ENCODE measurements at regions not wholly inside any gene's neighbourhood (a gene's known extent, or its start where the extent isn't known, plus 50 kb on each side); places are given as distances from the start of the nearest gene placed in this dataset.
"Not testable (repeated sequence)": the region's sequence is repeated elsewhere in the genome, so short reads cannot be mapped to it uniquely, and the experiment has no call there.

DNA sequence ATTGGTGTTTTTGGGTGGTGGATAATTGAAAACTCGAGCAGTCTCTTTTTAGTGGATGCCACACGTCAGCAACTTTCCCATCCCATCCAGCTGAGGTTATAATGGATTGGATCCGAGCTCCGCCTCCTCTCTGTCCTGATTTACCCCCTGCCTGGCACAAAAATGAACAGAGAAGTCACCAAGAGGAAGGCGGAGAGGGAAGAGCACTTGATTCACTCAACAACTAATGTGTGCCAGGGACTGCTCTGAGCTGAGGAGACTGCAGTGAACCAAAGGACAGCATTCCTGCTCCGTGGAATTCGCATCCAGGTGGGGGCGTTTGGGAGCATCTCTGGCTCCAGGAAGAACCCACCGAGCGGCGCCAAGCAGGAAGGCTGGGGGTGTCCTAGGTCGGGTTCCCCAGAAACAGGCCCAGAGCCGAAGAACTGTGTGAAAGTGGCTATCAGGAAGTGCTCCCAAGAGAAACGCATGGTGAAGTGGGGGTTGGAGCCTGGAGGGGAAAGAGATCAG is 95.8 kb upstream of the NAA20 start:
- Histone ChIP-seq H3K4me3 (ENCODE audit: low read length) (no peak overlapping the region), H3K4me1 (ENCODE audit: control insufficient read depth, low read depth, low read length) (peaks cover 3% of the 10 kb centered on the region), H3K9ac (ENCODE audit: low read length) (no peak overlapping the region), H3K27ac (ENCODE audit: low read length) (no peak overlapping the region), H3K9me3 (ENCODE audit: control insufficient read depth, low read depth, low read length) (no peaks in the 10 kb centered on the region), H3K36me3 (ENCODE audit: control insufficient read depth, low read depth, low read length) (no peaks in the 10 kb centered on the region), H3K27me3 (ENCODE audit: control insufficient read depth, insufficient read depth, low read length) (no peaks in the 10 kb centered on the region)

DNA sequence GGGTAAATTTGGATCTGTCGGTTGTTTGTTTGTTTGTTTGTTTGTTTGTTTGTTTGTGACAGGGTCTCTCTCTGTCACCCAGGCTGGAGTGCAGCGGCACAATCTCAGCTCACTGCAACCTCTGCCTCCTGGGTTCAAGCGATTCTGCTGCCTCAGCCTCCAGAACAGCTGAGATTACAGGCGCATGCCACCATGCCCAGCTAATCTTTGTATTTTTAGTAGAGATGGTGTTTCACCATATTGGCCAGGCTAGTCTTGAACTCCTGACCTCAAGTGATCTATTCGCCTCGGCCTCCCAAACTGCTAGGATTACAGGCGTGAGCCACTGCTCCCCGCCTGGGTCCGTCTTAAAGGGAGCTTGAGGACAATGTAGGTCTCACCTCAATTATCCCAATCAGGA is 95.3 kb upstream of the NAA20 start:
- H3K27ac ChIP-seq (ENCODE audit: low read length); H3K36me3 ChIP-seq (ENCODE audit: control insufficient read depth, low read depth, low read length); H3K4me3 ChIP-seq (ENCODE audit: low read length); H3K27me3 ChIP-seq (ENCODE audit: control insufficient read depth, insufficient read depth, low read length); H3K9me3 ChIP-seq (ENCODE audit: control insufficient read depth, low read depth, low read length); H3K9ac ChIP-seq (ENCODE audit: low read length); H3K4me1 ChIP-seq (ENCODE audit: control insufficient read depth, low read depth, low read length): not testable (repeated sequence)

DNA sequence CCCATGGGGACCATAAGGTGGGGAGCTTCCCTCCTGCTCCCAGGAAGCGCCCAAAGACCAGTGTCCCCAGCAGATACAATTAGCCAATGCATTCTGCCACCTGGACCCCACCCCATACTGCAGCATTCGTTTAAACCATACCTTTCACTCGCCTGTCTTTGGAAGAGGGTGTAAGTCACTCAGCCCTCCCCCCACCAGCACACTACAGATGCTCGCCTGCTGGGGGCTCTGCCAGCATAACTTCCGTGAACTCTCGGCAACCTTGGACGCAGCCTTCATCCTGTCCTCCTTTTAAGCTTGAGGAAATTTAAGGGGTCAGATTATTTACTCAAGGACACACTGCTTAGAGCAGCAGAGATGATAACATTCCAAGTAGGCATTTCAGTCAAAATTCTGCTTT is 94.4 kb upstream of the NAA20 start:
- Histone ChIP-seq H3K27me3 (ENCODE audit: control insufficient read depth, insufficient read depth, low read length) (no peaks in the 10 kb centered on the region), H3K27ac (ENCODE audit: low read length) (no peak overlapping the region), H3K9me3 (ENCODE audit: control insufficient read depth, low read depth, low read length) (no peaks in the 10 kb centered on the region), H3K4me1 (ENCODE audit: control insufficient read depth, low read depth, low read length) (no peaks in the 10 kb centered on the region), H3K9ac (ENCODE audit: low read length) (no peak overlapping the region), H3K36me3 (ENCODE audit: control insufficient read depth, low read depth, low read length) (no peaks in the 10 kb centered on the region), H3K4me3 (ENCODE audit: low read length) (no peak overlapping the region)

DNA sequence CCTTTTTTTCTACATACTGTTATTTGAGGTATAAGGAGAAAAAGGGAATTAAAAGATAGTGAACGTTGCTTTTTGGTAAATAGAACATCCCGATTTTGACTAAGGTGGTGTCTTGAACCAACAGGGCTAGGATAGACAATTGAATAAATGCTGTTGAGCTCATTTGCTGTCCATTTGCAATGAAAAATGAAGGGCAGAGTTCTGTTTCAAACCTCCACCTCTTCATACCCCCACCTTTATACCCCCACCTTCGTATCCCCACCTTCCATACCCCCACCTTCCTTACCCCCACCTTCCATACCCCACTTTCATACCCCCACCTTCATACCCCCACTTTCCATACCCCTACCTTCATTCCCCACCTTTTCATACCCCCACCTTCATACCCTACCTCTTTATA is 93.4 kb upstream of the NAA20 start:
- H3K27ac ChIP-seq (ENCODE audit: low read length): no peak overlapping the region
- H3K36me3 ChIP-seq (ENCODE audit: control insufficient read depth, low read depth, low read length): no peaks in the 10 kb centered on the region
- no peaks in the 10 kb centered on the region for H3K9me3 ChIP-seq (ENCODE audit: control insufficient read depth, low read depth, low read length)
- no peak overlapping the region for H3K4me3 ChIP-seq (ENCODE audit: low read length)
- H3K4me1 ChIP-seq (ENCODE audit: control insufficient read depth, low read depth, low read length): no peaks in the 10 kb centered on the region
- no peak overlapping the region for H3K9ac ChIP-seq (ENCODE audit: low read length)
- H3K27me3 ChIP-seq (ENCODE audit: control insufficient read depth, insufficient read depth, low read length): no peaks in the 10 kb centered on the region

DNA sequence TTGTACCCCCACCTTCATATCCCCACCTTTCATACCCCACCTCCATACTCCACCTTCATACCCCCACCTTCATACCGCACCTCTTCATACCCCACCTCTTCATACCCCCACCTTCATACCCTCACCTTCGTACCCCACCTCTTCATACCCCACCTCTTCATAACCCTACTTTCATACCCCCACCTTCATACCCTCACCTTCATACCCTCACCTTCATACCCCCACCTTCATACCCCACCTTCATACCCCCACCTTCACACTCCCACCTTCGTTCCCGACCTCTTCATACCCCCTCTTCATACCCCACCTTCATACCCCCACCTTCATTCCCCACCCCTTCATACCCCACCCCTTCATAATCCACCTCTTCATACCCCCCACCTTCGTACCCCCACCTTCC is 92.9 kb upstream of the NAA20 start:
- Histone ChIP-seq H3K36me3 (ENCODE audit: control insufficient read depth, low read depth, low read length) (no peaks in the 10 kb centered on the region), H3K9me3 (ENCODE audit: control insufficient read depth, low read depth, low read length) (no peaks in the 10 kb centered on the region), H3K27ac (ENCODE audit: low read length) (no peak overlapping the region), H3K9ac (ENCODE audit: low read length) (no peak overlapping the region), H3K4me1 (ENCODE audit: control insufficient read depth, low read depth, low read length) (no peaks in the 10 kb centered on the region), H3K27me3 (ENCODE audit: control insufficient read depth, insufficient read depth, low read length) (no peaks in the 10 kb centered on the region), H3K4me3 (ENCODE audit: low read length) (no peak overlapping the region)

DNA sequence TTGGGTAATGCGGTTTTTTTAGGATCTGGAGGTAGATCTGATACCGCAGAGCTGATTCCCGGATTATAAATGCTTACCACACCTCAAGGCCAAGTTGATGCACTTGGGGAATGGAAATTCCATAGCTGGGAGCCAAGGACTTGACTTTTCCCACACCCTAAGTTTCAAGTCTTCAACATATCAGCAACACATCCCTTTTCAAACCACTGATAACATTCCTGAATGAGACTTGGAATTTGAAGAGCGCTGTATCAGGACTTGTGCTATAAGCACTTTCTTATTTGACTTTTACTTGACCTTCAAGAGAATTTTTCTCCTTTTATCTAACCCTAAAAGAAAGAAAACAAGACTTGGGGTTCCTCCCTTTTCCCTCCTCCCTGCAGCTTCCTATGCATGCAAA is 90.6 kb upstream of the NAA20 start:
- H3K9me3 ChIP-seq (ENCODE audit: control insufficient read depth, low read depth, low read length): no peaks in the 10 kb centered on the region
- no peaks in the 10 kb centered on the region for H3K36me3 ChIP-seq (ENCODE audit: control insufficient read depth, low read depth, low read length)
- no peaks in the 10 kb centered on the region for H3K27me3 ChIP-seq (ENCODE audit: control insufficient read depth, insufficient read depth, low read length)
- H3K9ac ChIP-seq (ENCODE audit: low read length): no peak overlapping the region
- no peak overlapping the region for H3K4me3 ChIP-seq (ENCODE audit: low read length)
- no peak overlapping the region for H3K27ac ChIP-seq (ENCODE audit: low read length)
- no peaks in the 10 kb centered on the region for H3K4me1 ChIP-seq (ENCODE audit: control insufficient read depth, low read depth, low read length)

DNA sequence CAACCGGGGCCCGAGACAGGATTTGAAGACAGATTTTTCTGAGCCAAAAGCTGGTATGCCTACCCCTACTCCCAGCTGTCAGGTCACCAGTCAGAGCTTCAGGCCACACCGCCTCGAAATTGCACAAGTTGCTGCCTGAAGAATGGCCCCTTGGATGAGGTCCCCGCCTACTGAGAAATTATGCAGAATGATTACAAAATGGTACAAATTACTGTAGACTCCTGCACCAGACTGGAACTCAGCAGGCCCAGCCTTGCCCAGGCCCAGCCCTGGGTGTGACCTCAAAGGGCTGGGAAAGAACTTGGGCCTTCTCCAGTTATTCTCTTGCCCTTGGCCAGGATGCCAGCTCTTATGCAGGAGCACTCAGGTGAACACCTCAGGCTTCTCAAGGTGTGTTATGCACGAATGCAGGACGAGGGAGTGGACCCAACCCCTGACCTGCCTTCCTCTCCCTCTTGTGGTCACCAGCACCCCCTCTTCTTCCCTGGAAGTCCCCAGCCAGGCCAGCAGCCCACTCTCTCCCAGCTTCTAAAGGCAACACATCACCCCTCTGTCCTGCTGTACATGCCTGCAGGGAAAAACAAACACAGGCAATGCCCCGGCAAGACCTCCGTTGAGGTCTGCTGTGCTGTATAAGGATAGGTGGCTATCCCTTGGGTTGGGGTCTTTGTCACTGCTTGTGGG is 88.7 kb upstream of the NAA20 start:
- no peak overlapping the region for H3K9ac ChIP-seq (ENCODE audit: low read length)
- H3K27ac ChIP-seq (ENCODE audit: low read length): no peak overlapping the region
- H3K36me3 ChIP-seq (ENCODE audit: control insufficient read depth, low read depth, low read length): no peaks in the 10 kb centered on the region
- no peaks in the 10 kb centered on the region for H3K4me1 ChIP-seq (ENCODE audit: control insufficient read depth, low read depth, low read length)
- no peaks in the 10 kb centered on the region for H3K9me3 ChIP-seq (ENCODE audit: control insufficient read depth, low read depth, low read length)
- no peaks in the 10 kb centered on the region for H3K27me3 ChIP-seq (ENCODE audit: control insufficient read depth, insufficient read depth, low read length)
- no peak overlapping the region for H3K4me3 ChIP-seq (ENCODE audit: low read length)

DNA sequence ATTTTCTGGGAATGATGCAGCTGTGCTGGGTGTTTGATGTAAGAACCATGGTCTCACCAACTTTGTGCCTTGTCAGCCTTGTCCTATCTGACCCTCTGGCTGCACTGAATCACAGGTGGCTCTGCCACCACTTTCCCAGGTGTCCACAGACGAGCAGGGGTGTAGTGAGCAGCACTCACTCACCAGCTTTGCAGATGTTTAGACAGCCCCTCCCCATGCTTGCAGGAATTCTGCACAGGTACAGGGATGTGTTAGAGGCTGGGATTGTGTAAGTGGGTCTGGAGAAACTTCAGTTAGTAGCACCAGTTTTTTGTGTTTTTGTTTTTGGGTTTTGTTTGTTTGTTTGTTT is 88.2 kb upstream of the NAA20 start:
- no peak overlapping the region for H3K4me3 ChIP-seq (ENCODE audit: low read length)
- no peaks in the 10 kb centered on the region for H3K9me3 ChIP-seq (ENCODE audit: control insufficient read depth, low read depth, low read length)
- no peak overlapping the region for H3K9ac ChIP-seq (ENCODE audit: low read length)
- no peaks in the 10 kb centered on the region for H3K4me1 ChIP-seq (ENCODE audit: control insufficient read depth, low read depth, low read length)
- H3K27ac ChIP-seq (ENCODE audit: low read length): no peak overlapping the region
- no peaks in the 10 kb centered on the region for H3K36me3 ChIP-seq (ENCODE audit: control insufficient read depth, low read depth, low read length)
- no peaks in the 10 kb centered on the region for H3K27me3 ChIP-seq (ENCODE audit: control insufficient read depth, insufficient read depth, low read length)

DNA sequence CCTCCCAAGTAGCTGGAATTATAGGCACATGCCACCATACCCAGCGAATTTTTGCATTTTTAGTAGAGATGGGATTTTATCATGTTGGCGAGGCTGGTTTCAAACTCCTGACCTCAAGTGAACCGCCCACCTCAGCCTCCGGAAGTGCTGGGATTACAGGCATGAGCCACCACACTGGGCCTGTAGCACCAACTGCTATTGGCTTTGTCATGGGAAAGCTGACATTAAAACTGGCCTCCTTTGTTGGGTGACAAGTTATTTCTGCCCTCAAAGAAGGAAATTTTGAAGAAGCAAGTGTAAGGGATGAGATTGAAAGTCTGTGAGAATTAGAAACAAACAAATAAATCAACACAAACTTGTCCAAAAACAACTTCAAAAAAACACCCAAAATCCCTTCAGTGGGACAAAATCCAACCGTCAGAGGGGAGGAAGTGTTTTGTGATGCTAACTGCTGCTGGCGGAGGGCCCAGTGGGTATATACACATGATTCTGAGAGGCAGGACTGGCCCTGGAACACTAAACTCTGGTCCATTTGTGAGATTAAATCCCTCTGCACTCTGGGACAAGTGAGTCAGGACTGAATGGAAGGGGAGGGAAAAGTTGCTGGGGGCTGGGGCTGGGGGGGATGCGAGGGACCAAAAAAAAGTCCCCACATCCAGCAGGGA is 87.5 kb upstream of the NAA20 start:
- H3K36me3 ChIP-seq (ENCODE audit: control insufficient read depth, low read depth, low read length): no peaks in the 10 kb centered on the region
- no peaks in the 10 kb centered on the region for H3K9me3 ChIP-seq (ENCODE audit: control insufficient read depth, low read depth, low read length)
- no peak overlapping the region for H3K4me3 ChIP-seq (ENCODE audit: low read length)
- no peak overlapping the region for H3K9ac ChIP-seq (ENCODE audit: low read length)
- no peaks in the 10 kb centered on the region for H3K27me3 ChIP-seq (ENCODE audit: control insufficient read depth, insufficient read depth, low read length)
- no peak overlapping the region for H3K27ac ChIP-seq (ENCODE audit: low read length)
- no peaks in the 10 kb centered on the region for H3K4me1 ChIP-seq (ENCODE audit: control insufficient read depth, low read depth, low read length)

DNA sequence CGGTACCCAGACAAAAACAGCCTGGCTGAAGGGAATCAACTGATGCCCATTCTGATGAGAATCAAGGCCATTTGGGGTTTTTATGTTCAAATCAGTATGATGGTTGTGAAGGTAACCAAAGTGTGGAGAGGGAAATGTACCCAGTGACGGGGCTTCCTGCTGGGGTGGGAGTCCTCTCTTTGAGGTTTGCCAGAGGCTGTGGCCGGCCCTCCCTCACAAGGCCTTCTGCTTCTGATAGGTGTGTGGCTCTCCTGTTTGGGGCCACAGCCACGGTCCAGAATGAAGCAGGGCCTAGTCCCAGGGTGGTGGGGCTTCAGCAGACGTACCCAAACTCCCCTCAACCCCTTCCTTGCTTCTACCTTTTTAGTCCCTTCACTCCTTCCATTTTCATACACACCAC is 86.7 kb upstream of the NAA20 start:
- Histone ChIP-seq H3K4me3 (ENCODE audit: low read length) (no peak overlapping the region), H3K27ac (ENCODE audit: low read length) (no peak overlapping the region), H3K36me3 (ENCODE audit: control insufficient read depth, low read depth, low read length) (no peaks in the 10 kb centered on the region), H3K27me3 (ENCODE audit: control insufficient read depth, insufficient read depth, low read length) (no peaks in the 10 kb centered on the region), H3K9me3 (ENCODE audit: control insufficient read depth, low read depth, low read length) (no peaks in the 10 kb centered on the region), H3K9ac (ENCODE audit: low read length) (no peak overlapping the region), H3K4me1 (ENCODE audit: control insufficient read depth, low read depth, low read length) (no peaks in the 10 kb centered on the region)

DNA sequence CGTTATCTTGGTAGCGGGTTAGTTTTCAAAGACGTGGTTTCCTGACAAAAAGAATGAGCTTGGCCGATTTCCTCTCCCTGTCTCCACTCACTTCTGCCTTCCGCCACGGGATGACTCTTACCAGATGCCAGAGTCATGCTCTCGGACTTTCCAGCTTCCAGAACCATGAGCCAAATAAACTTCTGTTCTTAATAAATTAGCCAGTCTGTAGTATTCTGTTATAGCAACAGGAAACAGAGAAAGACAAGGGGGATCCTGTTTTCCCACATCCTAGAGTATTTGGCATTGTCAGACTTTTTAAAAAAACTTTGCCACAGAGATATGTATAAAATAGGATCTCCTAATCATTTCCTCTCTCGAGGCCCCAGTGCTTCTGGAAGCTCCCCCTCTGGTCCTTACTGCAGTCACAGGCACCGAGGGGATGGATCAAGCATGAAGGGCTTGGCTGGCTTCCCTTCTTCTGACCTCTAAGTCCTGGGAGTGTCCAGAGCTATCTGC is 84.9 kb upstream of the NAA20 start:
- no peaks in the 10 kb centered on the region for H3K9me3 ChIP-seq (ENCODE audit: control insufficient read depth, low read depth, low read length)
- H3K4me1 ChIP-seq (ENCODE audit: control insufficient read depth, low read depth, low read length): no peaks in the 10 kb centered on the region
- H3K4me3 ChIP-seq (ENCODE audit: low read length): no peak overlapping the region
- H3K27ac ChIP-seq (ENCODE audit: low read length): no peak overlapping the region
- no peak overlapping the region for H3K9ac ChIP-seq (ENCODE audit: low read length)
- H3K36me3 ChIP-seq (ENCODE audit: control insufficient read depth, low read depth, low read length): no peaks in the 10 kb centered on the region
- H3K27me3 ChIP-seq (ENCODE audit: control insufficient read depth, insufficient read depth, low read length): no peaks in the 10 kb centered on the region
